K562 (cell line): ENCODE measurements at regions not wholly inside any gene's neighbourhood (a gene's known extent, or its start where the extent isn't known, plus 50 kb on each side); places are given as distances from the start of the nearest gene placed in this dataset.

Experiments
- ATAC-seq: fragments of 200-7000 bp; cut with Tn5 transposase; 3 replicates; pipeline ENCODE4 v1.9.1; 2020; ENCODE audit warnings: moderate library complexity
- BruUV-seq: library from RNA; stranded (reverse); fragments of 400-500 nt; replicated peaks from 2 replicates; lab custom pipeline; 2021; lab: Mats Ljungman, UMichigan
- CTCF ChIA-PET: fragments of 300-600 bp; formaldehyde crosslinking; extraction: SDS; loops from one replicate; lab custom pipeline; 2021; ENCODE audit warnings: low intra/inter-chr PET ratio; lab: Yijun Ruan, JAX
- POLR2A ChIA-PET: fragments of 300-600, 350-650 bp; sonication (Branson Sonifier 250); formaldehyde crosslinking; extraction: SDS; loops from one replicate; lab custom pipeline; 2021; ENCODE audit warnings: antibody characterized with exemption, inconsistent platforms; lab: Yijun Ruan, JAX
- DNase-seq, 4 experiments: peaks; one replicate each; pipeline versions ENCODE4 v3.0.0 to v3.0.0-alpha.2; 2011 to 2018; ENCODE audit warnings: low spot score in 3 of 4, mixed read lengths in 3 of 4; ENCODE audit errors: extremely low read depth in 1 of 4
- FAIRE-seq: peaks from 2 replicates; lab custom pipeline; 2011; peaks lifted over from hg19 to GRCh38; lab: Jason Lieb, UNC
- H2AFZ ChIP-seq: 2 replicates; pipeline ENCODE4 v1.6.0; 2011; ENCODE audit warnings: low read depth, low read length, control low read depth, inconsistent platforms
- H3K27ac ChIP-seq: fragments of 200-600 bp; 3 replicates; pipeline ENCODE4 v1.8.0; 2011; ENCODE audit warnings: low read depth, mild to moderate bottlenecking, control low read depth, inconsistent platforms, low read length, moderate library complexity, mixed read lengths; ENCODE audit errors: extremely low read depth
- H3K27me3 ChIP-seq, 2 experiments: fragments of 300-600 bp in 1 of 2; 2 replicates in 1 of 2; 3 replicates in 1 of 2; pipeline versions ENCODE4 v1.6.0 to v1.8.0; 2011; ENCODE audit warnings: inconsistent platforms in 2 of 2, low read length in 2 of 2, mild to moderate bottlenecking in 1 of 2, mixed read lengths in 1 of 2, moderate library complexity in 1 of 2; ENCODE audit not compliant: control insufficient read depth in 2 of 2, insufficient read depth in 2 of 2
- H3K36me3 ChIP-seq: fragments of 300-600 bp; 3 replicates; pipeline ENCODE4 v1.8.0; 2011; ENCODE audit warnings: mild to moderate bottlenecking, low read length, inconsistent platforms; ENCODE audit not compliant: control insufficient read depth, insufficient read depth
- H3K4me1 ChIP-seq, 2 experiments: fragments of 200-600 bp in 1 of 2; replicated peaks in 1 of 2; 2 replicates in 1 of 2; 3 replicates in 1 of 2; pipeline versions ENCODE4 v1.5.1 to v1.8.0; 2011; ENCODE audit warnings: inconsistent platforms in 2 of 2, low read length in 2 of 2, mild to moderate bottlenecking in 1 of 2, mixed read lengths in 1 of 2, moderate library complexity in 1 of 2; ENCODE audit not compliant: control insufficient read depth in 2 of 2, insufficient read depth in 2 of 2
- H3K4me2 ChIP-seq: 2 replicates; pipeline ENCODE4 v1.6.1; 2011; ENCODE audit warnings: low read length, control low read depth, inconsistent platforms, mixed read lengths; ENCODE audit not compliant: insufficient read depth
- H3K4me3 ChIP-seq: fragments of 200-600 bp; sonication (generic), shearing (Covaris generic); 2 replicates; pipeline ENCODE4 v1.5.1; 2016; ENCODE audit warnings: control low read depth, inconsistent platforms
- H3K79me2 ChIP-seq: fragments of 200-600 bp; 3 replicates; pipeline ENCODE4 v1.8.0; 2011; ENCODE audit warnings: low read length, inconsistent platforms; ENCODE audit not compliant: control insufficient read depth, insufficient read depth
- H3K9ac ChIP-seq, 2 experiments: 2 replicates each; pipeline versions ENCODE4 v1.6.0 to v1.6.1; 2011; ENCODE audit warnings: low read depth in 2 of 2, low read length in 2 of 2, control low read depth in 1 of 2, inconsistent platforms in 1 of 2, mild to moderate bottlenecking in 1 of 2, mixed read lengths in 1 of 2; ENCODE audit not compliant: insufficient read depth in 1 of 2
- H3K9me1 ChIP-seq: one replicate; pipeline ENCODE4 v1.6.0; 2011; ENCODE audit warnings: inconsistent platforms, mild to moderate bottlenecking, low read length, moderate library complexity; ENCODE audit not compliant: control insufficient read depth, insufficient read depth
- H3K9me3 ChIP-seq: replicated peaks from 2 replicates; pipeline ENCODE4 v1.5.1; 2011; ENCODE audit warnings: low read depth, low read length, inconsistent platforms; ENCODE audit not compliant: control insufficient read depth, insufficient read depth
- H4K20me1 ChIP-seq: replicated peaks from 2 replicates; pipeline ENCODE4 v1.6.1; 2011; ENCODE audit warnings: low read length, inconsistent platforms, mixed read lengths; ENCODE audit not compliant: control insufficient read depth, insufficient read depth
- CHD4 ChIP-seq: fragments of 200-600 bp; sonication (generic); IDR thresholded peaks from 3 replicates; pipeline ENCODE4 v1.6.1; 2012; ENCODE audit warnings: low read depth, mild to moderate bottlenecking, mixed read lengths, low read length, inconsistent platforms; ENCODE audit not compliant: insufficient read depth, insufficient replicate concordance, poor library complexity, severe bottlenecking
- ERF ChIP-seq: fragments of 450-650 bp; formaldehyde crosslinking; IDR thresholded peaks from 2 replicates; pipeline ENCODE4 v1.4.0; 2020; ENCODE audit warnings: mild to moderate bottlenecking, mixed read lengths
- HBP1 ChIP-seq: fragments of 450-650 bp; formaldehyde crosslinking; IDR thresholded peaks from 2 replicates; pipeline ENCODE4 v1.4.0; 2022; ENCODE audit warnings: missing genetic modification characterization
- LARP7 ChIP-seq: fragments of 450-650 bp; IDR thresholded peaks from 2 replicates; pipeline ENCODE4 v1.6.1; 2016
- MEF2D ChIP-seq: conservative IDR thresholded peaks from 2 replicates; pipeline ENCODE4 v1.6.1; 2016; ENCODE audit warnings: low read depth, missing genetic modification characterization, missing compliant biosample characterization
- POLR2B ChIP-seq: fragments of 450-650 bp; IDR thresholded peaks from 2 replicates; pipeline ENCODE4 v1.6.1; 2018; ENCODE audit warnings: low read depth; ENCODE audit not compliant: partially characterized antibody
- SAFB ChIP-seq: fragments of 200-400 bp; formaldehyde crosslinking; IDR thresholded peaks from 2 replicates; pipeline ENCODE4 v1.6.1; 2017; ENCODE audit warnings: low read depth, low read length, borderline replicate concordance
- SAFB2 ChIP-seq: fragments of 200-400 bp; formaldehyde crosslinking; IDR thresholded peaks from 2 replicates; pipeline ENCODE4 v1.6.1; 2018; ENCODE audit warnings: borderline replicate concordance, low read length, low read depth, moderate library complexity; ENCODE audit not compliant: severe bottlenecking
- SRSF9 ChIP-seq: fragments of 200-400 bp; formaldehyde crosslinking; IDR thresholded peaks from 2 replicates; pipeline ENCODE4 v1.6.1; 2017; ENCODE audit warnings: low read depth, low read length, borderline replicate concordance
- ZNF175 ChIP-seq: fragments of 200-800 bp; sonication (Bioruptor generic); IDR thresholded peaks from 2 replicates; pipeline ENCODE4 v1.6.1; 2016; ENCODE audit warnings: low read depth, mild to moderate bottlenecking, missing genetic modification characterization, missing compliant biosample characterization
- ZNF766 ChIP-seq: fragments of 200-800 bp; sonication (Bioruptor generic); conservative IDR thresholded peaks from 2 replicates; pipeline ENCODE4 v1.6.1; 2016; ENCODE audit warnings: missing genetic modification characterization, missing compliant biosample characterization
- WGBS: fragments of 100-300 bp; shearing (Covaris generic); methylation state at CpG from one replicate; pipeline ENCODE4 v1.1.6; 2016; ENCODE audit warnings: low coverage, mixed read lengths; ENCODE audit not compliant: insufficient coverage; ENCODE audit errors: missing lambda C conversion rate; 5-methylcytosine and 5-hydroxymethylcytosine counted together
- in situ Hi-C: fragments of 300-500 bp; cut with MboI; formaldehyde crosslinking; loops from 4 replicates; pipeline ENCODE4 v1.15.0; 2018; ENCODE audit warnings: inconsistent platforms, mixed read lengths
- intact Hi-C: fragments of 100-400 bp; cut with micrococcal nuclease; formaldehyde crosslinking; loops from 2 replicates; pipeline ENCODE4 v1.14.2; 2022

DNA sequence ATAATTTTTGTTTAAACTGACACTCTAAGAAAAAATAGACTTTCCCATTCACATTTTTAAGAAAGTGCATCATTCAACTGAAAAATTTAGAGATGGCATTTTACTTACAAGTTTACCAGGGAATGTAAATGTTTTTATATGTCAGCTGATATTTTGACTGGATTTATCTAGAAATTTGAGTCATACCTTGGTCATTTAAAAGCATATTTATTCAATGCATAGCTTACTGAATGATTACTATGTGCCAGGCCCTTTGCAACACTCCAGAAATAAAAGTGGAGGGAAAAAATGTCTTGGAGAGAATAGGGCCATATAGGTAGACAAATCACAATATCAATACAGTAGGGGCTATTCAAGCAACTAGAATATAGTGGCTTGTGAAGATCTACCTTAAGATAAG lies 98.4 kb upstream of the FAM3C start:
- no TSS peak for BruUV-seq
- H2AFZ ChIP-seq, result no peak overlapping the region
- ATAC-seq, result no peak
- no peaks in the 10 kb centered on the region for H4K20me1 ChIP-seq
- no peak for FAIRE-seq
- H3K36me3 ChIP-seq, result no peaks in the 10 kb centered on the region
- CTCF ChIA-PET, result no interaction called here
- H3K4me2 ChIP-seq, result no peak overlapping the region
- in situ Hi-C loops, result no loop called here
- no peak for DNase-seq
- POLR2A ChIA-PET, result interaction anchor here (0.6 to 1.2 kb wide), 4 partner anchors 11 to 56 kb away, joined by 3 to 4 read pairs (median 3); no protein-coding TSS in a partner anchor
- no peaks in the 10 kb centered on the region for H3K27me3 ChIP-seq
- intact Hi-C loops, result no loop called here
- no peak overlapping the region for H3K9ac ChIP-seq
- no peaks in the 10 kb centered on the region for H3K9me3 ChIP-seq
- H3K4me3 ChIP-seq, result no peak overlapping the region
- no peaks in the 10 kb centered on the region for H3K79me2 ChIP-seq
- no peaks in the 10 kb centered on the region for H3K9me1 ChIP-seq
- no peak for TF ChIP-seq ZNF766 (CRISPR knock-in tag)
- H3K4me1 ChIP-seq, result no peaks in the 10 kb centered on the region
- H3K27ac ChIP-seq, result no peak overlapping the region

DNA sequence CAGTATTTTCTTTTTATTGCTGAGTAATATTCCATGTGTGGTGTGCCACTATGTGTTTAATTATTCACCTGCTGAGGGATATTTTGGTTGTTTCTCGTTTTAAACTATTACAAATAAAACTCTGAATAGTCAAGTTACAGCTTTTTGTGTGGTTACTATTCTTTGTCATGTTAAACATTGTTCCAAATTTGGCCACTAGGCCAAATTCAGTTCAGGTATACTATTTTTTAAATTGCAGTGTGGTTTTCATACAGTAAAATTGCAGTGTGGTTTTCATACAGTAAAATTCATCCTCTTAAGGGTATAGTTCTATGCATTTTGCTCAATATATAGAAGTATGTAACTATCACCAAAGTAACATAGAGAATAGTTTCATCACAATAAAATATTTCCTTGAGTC lies 97.4 kb upstream of the FAM3C start:
- Histone ChIP-seq H3K27ac (no peak overlapping the region), H3K4me1 (no peaks in the 10 kb centered on the region), H3K9me1 (no peaks in the 10 kb centered on the region), H4K20me1 (no peaks in the 10 kb centered on the region), H3K27me3 (no peaks in the 10 kb centered on the region), H3K9ac (no peak overlapping the region), H3K9me3 (no peaks in the 10 kb centered on the region), H2AFZ (no peak overlapping the region), H3K79me2 (no peaks in the 10 kb centered on the region), H3K4me3 (no peak overlapping the region), H3K4me2 (no peak overlapping the region), H3K36me3 (no peaks in the 10 kb centered on the region)
- no peak for ATAC-seq
- ChIA-PET POLR2A (interaction anchor here (1.2 kb wide), 1 partner anchor 22 kb away, joined by 4 read pairs; no protein-coding TSS in a partner anchor), CTCF (no interaction called here)
- in situ Hi-C loops, result no loop called here
- no peak for FAIRE-seq
- TF ChIP-seq ERF, result no peak
- TF ChIP-seq SAFB2, result no peak
- no peak for TF ChIP-seq LARP7
- TF ChIP-seq MEF2D (tag), result no peak
- TF ChIP-seq CHD4, result no peak
- no peak for TF ChIP-seq ZNF175 (CRISPR knock-in tag)
- TF ChIP-seq SRSF9, result no peak
- no peak for TF ChIP-seq SAFB
- no peak for TF ChIP-seq POLR2B
- TF ChIP-seq HBP1 (CRISPR knock-in tag), result no peak
- intact Hi-C loops, result no loop called here
- 0% methylated on average over 1 of the region's 1 CpG for WGBS
- no peak for DNase-seq
- no TSS peak for BruUV-seq
